22Rv1 (cell line): ENCODE measurements at regions not wholly inside any gene's neighbourhood (a gene's known extent, or its start where the extent isn't known, plus 50 kb on each side); places are given as distances from the start of the nearest gene placed in this dataset.

Experiments
- ZFX ChIP-seq: fragments of 450-650 bp; IDR thresholded peaks from 2 replicates; pipeline ENCODE4 v1.6.1; 2017; ENCODE audit warnings: antibody characterized with exemption, borderline replicate concordance
- TF ChIP-seq, protein P1 (sequence below): fragments of 450-650 bp; IDR thresholded peaks from 2 replicates; pipeline ENCODE4 v1.5.1; 2017; ENCODE audit warnings: mild to moderate bottlenecking

DNA sequence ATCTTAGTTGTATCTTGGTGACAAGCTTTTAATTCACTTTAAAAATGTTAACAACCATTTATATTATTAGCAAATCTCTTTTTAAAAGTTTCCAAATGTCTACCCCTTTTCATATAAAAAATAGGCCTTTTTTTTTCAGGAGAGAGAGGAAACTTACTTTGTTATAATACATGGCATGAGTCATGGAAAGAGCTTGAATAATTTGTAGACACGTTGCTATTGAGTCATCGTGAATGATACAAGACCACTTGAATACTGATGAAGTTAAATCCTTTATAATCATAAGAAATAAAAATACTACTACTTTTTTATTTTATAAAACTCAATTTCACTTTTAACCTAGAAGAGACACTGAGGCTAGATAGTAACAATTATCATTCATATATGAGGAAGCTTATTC lies 70.3 kb upstream of the BBX start:
- TF ChIP-seq, protein P1, sequence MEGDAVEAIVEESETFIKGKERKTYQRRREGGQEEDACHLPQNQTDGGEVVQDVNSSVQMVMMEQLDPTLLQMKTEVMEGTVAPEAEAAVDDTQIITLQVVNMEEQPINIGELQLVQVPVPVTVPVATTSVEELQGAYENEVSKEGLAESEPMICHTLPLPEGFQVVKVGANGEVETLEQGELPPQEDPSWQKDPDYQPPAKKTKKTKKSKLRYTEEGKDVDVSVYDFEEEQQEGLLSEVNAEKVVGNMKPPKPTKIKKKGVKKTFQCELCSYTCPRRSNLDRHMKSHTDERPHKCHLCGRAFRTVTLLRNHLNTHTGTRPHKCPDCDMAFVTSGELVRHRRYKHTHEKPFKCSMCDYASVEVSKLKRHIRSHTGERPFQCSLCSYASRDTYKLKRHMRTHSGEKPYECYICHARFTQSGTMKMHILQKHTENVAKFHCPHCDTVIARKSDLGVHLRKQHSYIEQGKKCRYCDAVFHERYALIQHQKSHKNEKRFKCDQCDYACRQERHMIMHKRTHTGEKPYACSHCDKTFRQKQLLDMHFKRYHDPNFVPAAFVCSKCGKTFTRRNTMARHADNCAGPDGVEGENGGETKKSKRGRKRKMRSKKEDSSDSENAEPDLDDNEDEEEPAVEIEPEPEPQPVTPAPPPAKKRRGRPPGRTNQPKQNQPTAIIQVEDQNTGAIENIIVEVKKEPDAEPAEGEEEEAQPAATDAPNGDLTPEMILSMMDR, result no peak
- TF ChIP-seq ZFX, result no peak
